GM21515 (cell line): ENCODE measurements at regions not wholly inside any gene's neighbourhood (a gene's known extent, or its start where the extent isn't known, plus 50 kb on each side); places are given as distances from the start of the nearest gene placed in this dataset.

Source experiments
- ATAC-seq: cut with Tn5 transposase; IDR thresholded peaks from one replicate; pipeline ENCODE4 v1.9.1; 2021; ENCODE audit not compliant: unreplicated experiment

DNA sequence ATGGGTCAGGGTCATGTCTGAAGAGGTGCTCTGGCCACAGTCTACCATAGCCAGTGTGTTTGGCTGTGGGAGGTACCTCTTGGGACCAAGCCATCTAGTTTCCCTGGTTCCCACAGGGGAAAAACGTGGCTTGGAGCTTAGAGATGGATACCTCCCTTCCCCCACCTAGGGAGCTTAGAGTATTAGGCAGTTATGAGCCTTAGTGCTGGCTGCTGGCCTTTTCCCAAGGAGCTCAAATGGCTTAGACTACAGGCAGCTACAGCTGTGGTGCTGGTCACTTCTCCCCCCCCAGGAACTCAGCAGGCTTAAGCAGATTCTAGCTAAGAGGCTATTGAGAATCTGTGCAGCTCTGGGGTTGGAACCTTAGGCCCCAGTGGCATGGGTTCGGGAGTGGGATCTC, 591.2 kb downstream of the NSUN3 start:
- ATAC-seq: no peak

- ATAC-seq: no peak
Observed at GRCh38 chr3:94665922-94666321, 603.1 kb downstream of the NSUN3 start.

GRCh38 chr3:94671078-94671477, 608.2 kb downstream of the NSUN3 start:
- ATAC-seq: no peak

DNA sequence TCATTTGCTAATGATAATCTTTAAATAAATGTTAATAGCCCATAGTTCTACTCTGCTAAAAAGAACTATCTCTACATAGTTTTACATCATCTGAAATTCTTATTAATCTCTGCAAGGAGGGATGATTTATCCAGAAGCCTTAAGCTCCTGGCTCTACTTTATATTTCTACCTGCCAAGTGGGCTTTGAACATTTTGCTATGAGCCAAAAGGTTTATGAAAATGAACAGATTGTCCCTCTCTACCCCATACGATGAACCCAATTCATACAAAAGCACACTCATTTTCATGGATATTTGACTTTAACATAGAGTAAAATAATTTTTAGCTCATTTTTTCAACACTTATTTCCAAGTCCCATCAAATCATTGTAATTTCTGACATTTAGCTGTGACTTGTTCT, 611.0 kb downstream of the NSUN3 start:
- no peak for ATAC-seq

GRCh38 chr3:94686208-94686607, 623.3 kb downstream of the NSUN3 start:
- no peak for ATAC-seq

- no peak for ATAC-seq
Observed at GRCh38 chr3:94693997-94694640, 631.3 kb downstream of the NSUN3 start.

DNA sequence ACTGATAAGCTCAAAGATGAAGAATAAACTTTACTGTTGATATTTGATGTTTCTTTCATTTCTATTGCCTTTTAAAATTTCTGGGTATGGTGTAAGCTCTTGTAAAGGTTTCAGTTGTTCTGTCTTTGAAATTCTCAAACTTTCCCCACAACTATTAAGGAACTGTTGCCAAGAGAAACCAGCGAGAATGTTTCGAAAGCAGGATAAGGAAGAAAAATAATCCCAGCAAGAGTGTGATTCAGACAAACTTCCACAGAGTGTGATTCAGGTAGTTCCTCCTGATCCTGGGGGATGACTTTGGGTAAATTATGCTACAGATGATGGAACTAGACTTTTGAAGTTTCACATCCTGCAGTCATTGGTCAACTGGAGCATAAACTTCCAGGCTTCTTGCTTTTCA, 632.0 kb downstream of the NSUN3 start:
- ATAC-seq: no peak

GRCh38 chr3:94704467-94704866, 641.6 kb downstream of the NSUN3 start:
- ATAC-seq: no peak

GRCh38 chr3:94709249-94709902, 646.5 kb downstream of the NSUN3 start:
- no peak for ATAC-seq

GRCh38 chr3:94714194-94714593, 651.3 kb downstream of the NSUN3 start:
- ATAC-seq: no peak

DNA sequence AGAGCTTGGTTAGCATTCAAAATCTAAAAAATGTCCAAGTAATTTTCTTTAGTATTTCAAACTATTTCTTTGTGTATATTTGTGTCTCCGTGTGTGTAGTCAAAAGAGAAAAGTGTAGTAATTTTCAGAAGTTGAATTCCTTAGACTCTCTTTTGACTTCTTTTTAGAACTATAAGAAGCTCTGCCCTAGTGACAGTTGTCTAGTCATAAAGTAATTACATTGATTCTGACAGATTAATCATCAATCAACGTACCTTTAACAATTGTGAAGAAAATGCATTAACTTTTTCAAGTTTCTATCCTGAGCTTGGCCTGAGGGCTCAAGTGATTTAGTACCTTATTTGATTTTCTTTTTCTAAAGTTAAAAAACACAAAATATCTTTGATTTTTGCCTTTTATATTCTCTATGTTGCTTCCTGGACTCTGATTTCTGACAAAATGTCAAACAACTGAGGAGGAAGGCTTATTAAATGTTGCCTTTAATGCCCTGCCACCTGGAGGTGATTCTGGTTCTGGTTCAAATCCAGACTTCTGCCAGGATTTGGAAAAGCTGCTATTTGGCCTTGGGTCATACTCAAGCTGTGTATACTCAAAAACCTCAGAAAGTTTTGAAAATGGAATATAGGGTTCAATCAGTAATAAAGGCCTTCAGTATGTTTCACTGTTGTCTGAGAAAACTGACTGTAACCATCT, 653.6 kb downstream of the NSUN3 start:
- ATAC-seq: no peak

DNA sequence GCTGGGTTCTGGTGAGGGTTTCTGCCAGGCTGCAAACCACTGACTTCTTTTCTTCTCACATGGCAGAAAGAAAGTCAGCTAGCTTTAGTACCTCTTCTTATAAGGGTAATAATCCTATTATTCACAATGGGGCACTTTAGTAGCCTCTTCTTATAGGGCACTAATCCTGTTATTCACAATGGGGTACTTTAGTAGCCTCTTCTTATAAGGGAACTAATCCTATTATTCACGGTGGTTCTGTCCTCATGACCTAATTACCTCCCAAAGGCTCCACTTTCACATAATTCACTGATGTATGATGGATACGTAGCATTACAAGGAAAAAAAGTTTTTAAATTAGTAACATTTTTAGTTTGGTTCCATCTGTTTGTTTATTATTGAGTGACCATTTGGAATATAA, 671.3 kb downstream of the NSUN3 start:
- no peak for ATAC-seq

GRCh38 chr3:94735354-94735753, 672.5 kb downstream of the NSUN3 start:
- ATAC-seq: no peak

DNA sequence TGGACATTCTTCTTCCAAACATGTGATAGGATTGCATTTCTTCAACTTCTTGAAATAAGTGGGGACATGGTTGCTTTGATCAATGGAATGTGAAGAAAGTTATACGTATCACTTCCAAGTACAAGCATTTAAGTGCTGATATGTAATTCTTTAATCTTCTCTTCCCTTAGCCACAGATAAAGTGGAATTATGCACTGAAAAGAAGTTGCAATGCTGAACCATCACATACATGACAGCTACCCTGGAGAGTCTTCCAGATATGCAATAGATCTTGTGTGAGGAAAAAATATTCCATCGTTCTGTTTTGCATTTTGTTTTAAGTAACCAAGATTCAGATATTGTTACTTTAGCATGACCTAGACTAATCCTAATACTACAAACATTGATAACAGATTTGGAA, 674.3 kb downstream of the NSUN3 start:
- no peak for ATAC-seq

GRCh38 chr3:94739420-94739819, 676.6 kb downstream of the NSUN3 start:
- no peak for ATAC-seq

DNA sequence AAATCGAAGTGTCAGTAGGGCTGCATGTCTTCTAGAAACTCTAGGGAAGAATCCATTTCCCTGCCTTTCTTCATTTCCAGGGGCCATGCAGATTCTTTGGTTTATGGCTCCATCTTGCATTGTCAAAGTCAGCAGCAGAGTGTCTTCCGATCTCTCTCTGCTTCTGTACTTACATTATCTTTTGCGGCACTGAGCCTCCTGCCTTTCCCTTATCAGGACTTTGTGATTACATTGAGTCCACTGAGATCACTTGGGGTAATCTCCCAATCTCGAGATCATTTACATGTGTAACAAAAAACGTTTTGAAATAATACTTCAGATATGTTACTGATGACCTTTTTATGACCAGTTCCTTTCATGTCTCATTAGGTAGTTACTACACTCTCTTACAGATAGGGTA, 695.9 kb downstream of the NSUN3 start:
- ATAC-seq: no peak

DNA sequence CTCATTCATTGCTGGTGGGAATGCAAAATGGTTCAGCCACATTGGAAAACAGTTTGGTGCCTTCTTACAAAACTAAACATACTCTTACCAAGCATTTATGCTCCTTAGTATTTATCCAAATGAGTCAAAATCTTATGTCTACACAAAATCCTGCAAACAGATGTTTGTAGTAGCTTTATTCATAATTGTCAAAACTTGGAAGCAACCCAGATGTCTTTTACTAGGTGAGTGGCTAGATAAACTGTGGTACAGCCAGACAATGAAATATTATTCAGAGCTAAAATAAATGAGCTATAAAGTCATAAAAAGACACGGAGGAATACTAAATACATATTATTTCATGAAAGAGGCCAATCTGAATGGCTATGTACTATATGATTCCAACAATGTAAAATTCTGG, 709.5 kb downstream of the NSUN3 start:
- ATAC-seq: no peak

DNA sequence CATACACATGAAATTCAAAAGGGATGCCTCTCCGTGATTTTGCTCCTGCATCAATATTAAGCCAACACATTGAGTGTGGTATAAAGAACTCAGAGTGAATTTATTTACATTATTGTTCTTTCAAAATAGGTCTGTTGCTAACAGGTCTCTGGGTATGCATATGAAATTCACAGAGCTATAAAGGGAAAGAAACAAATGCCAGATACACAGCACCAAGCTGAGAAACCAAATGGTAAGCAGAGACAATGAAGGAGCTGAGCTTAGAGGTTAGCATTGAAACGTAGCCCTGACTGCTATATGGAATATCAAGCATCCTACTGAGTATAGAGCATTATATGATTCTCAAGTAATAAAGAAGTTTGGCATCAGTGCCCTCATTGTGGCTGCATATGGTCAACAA, 712.9 kb downstream of the NSUN3 start:
- no peak for ATAC-seq

DNA sequence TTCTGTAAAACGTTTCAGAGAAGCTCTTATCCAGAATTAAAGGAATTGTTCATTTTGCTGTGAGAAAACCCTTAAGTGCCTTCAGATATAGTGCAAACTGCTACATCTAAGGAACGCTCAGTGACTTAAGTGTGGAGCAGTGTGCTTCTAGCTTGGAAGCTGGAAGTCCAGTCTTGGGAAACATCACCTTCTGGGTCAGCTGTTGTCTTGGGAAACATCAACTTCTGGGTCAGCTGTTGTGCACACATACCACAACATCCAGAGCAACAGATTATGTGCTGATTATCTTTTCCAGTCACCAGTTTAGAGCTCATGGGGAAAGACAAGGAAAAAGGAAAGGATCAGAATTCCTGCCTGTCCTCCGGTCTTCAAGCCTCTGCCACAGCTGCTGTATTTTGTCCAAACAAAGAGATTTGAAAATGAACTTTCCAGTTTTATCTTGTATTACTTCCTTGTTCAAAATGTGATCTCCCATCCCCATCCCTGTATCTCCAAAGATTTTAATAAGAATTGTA, 713.6 kb downstream of the NSUN3 start:
- no peak for ATAC-seq

GRCh38 chr3:94778289-94778688, 715.4 kb downstream of the NSUN3 start:
- ATAC-seq: no peak

DNA sequence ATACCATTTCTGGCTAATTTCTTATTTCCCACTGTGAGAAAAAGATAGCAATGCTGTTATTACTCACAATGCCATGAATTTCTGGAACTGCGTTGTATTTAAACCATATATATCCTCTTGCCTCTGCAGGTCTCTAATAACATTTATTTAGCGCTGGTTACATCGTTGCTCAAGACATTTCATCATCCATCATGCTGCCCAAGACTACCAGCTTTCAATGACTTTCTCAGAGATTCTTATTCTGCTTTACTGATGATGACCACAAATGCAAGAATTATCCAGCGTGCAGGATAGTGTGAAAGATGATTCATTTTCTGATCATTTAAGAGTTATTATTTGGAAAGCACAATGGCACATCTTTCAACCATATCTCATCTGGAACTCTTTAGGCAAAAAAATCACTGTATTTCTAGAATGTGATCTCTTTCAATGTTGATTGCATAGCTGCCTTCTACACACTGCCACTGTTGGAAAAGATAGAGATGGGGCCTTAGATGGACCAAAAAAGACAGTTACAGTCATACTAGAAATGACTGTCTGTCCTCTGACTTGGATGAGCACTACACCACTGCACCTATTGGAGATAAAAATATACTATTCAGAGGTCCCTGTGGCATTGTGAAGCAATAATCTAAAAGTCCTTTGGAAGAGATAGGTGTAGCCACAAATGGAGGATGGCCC, 716.1 kb downstream of the NSUN3 start:
- no peak for ATAC-seq

DNA sequence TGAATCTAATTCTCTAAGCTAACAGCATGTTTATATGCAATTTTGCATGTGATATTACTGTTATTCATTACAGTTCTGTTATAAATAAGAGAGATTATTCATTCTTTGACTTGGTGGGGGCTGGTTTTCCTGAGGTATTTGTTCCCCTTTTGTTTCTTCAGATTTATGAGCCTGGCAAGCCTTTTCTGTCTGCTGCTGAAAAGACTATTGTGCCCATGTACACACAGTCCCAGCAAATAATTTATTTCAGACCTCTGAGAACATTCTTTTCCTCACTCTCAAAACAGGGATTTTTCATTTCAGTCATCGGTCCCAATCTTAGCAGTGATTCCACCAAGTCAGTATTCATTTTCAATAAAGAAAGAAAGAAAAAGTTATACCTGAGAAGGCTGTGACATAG, 716.8 kb downstream of the NSUN3 start:
- no peak for ATAC-seq
